RWPE2 (cell line): ENCODE measurements at regions not wholly inside any gene's neighbourhood (a gene's known extent, or its start where the extent isn't known, plus 50 kb on each side); places are given as distances from the start of the nearest gene placed in this dataset.
A peak's percentile ranks its signal among the peaks of the same experiment; 100 is the strongest.

ENCODE experiments used
- ATAC-seq: fragments of 200-7000 bp; cut with Tn5 transposase; 3 replicates; pipeline ENCODE4 v1.9.1; 2021; ENCODE audit warnings: low read depth
- DNase-seq: peaks from one replicate; pipeline ENCODE4 v3.0.0-alpha.2; 2020; ENCODE audit warnings: low spot score
- H3K27ac ChIP-seq: fragments of 450-650 bp; 2 replicates; pipeline ENCODE4 v1.5.1; 2017; ENCODE audit warnings: mild to moderate bottlenecking; ENCODE audit not compliant: poor library complexity, severe bottlenecking
- H3K27me3 ChIP-seq: fragments of 250-450 bp; sonication (Bioruptor Pico); 2 replicates; pipeline ENCODE4 v1.5.1; 2021; ENCODE audit warnings: mild to moderate bottlenecking, moderate library complexity; ENCODE audit not compliant: insufficient read depth, poor library complexity, severe bottlenecking
- H3K36me3 ChIP-seq: fragments of 250-450 bp; sonication (Bioruptor Pico); 2 replicates; pipeline ENCODE4 v1.5.1; 2020; ENCODE audit warnings: low read depth, mild to moderate bottlenecking, moderate library complexity
- H3K4me1 ChIP-seq: fragments of 250-450 bp; sonication (Bioruptor Pico); 2 replicates; pipeline ENCODE4 v1.5.1; 2021; ENCODE audit warnings: mild to moderate bottlenecking, moderate library complexity; ENCODE audit not compliant: insufficient read depth, poor library complexity, severe bottlenecking
- H3K4me3 ChIP-seq: fragments of 250-450 bp; sonication (Bioruptor Pico); 2 replicates; pipeline ENCODE4 v1.5.1; 2021; ENCODE audit warnings: mild to moderate bottlenecking, moderate library complexity; ENCODE audit not compliant: severe bottlenecking
- H3K9me3 ChIP-seq: fragments of 250-450 bp; sonication (Bioruptor Pico); 2 replicates; pipeline ENCODE4 v1.5.1; 2021; ENCODE audit warnings: mild to moderate bottlenecking, moderate library complexity; ENCODE audit not compliant: severe bottlenecking
- TF ChIP-seq, protein P1 (sequence below): fragments of 450-650 bp; IDR thresholded peaks from one replicate; pipeline ENCODE4 v1.5.1; 2017; ENCODE audit warnings: mild to moderate bottlenecking, moderate library complexity; ENCODE audit not compliant: poor library complexity, severe bottlenecking

DNA sequence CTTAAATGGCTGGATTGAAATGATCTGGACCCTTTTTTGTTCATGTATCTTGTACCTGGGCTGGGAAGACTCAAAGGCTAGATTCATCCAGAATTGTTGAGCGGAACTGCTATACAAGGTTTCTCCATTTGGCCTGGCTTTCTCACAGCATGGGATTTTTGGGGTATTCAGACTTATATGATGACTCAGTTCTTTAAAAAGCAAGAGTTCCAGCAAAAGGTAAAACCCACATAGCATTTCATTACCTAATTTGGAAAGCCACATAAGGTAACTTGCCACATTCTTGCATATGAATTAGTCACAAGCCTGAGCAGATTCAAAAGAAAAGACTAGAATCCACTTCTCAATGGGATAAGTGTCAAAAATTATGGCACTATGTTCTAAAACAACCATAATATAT lies 137.4 kb downstream of the HGF start:
- Histone ChIP-seq H3K27ac (no peak overlapping the region), H3K4me3 (no peak overlapping the region), H3K9me3 (no peaks in the 10 kb centered on the region), H3K36me3 (no peaks in the 10 kb centered on the region), H3K27me3 (no peaks in the 10 kb centered on the region), H3K4me1 (peaks cover 12% of the 10 kb centered on the region)
- TF ChIP-seq, protein P1, sequence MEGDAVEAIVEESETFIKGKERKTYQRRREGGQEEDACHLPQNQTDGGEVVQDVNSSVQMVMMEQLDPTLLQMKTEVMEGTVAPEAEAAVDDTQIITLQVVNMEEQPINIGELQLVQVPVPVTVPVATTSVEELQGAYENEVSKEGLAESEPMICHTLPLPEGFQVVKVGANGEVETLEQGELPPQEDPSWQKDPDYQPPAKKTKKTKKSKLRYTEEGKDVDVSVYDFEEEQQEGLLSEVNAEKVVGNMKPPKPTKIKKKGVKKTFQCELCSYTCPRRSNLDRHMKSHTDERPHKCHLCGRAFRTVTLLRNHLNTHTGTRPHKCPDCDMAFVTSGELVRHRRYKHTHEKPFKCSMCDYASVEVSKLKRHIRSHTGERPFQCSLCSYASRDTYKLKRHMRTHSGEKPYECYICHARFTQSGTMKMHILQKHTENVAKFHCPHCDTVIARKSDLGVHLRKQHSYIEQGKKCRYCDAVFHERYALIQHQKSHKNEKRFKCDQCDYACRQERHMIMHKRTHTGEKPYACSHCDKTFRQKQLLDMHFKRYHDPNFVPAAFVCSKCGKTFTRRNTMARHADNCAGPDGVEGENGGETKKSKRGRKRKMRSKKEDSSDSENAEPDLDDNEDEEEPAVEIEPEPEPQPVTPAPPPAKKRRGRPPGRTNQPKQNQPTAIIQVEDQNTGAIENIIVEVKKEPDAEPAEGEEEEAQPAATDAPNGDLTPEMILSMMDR, result no peak
- peak; percentile 59; the same call in 2 of the 3 replicates for ATAC-seq
- DNase-seq, result no peak

DNA sequence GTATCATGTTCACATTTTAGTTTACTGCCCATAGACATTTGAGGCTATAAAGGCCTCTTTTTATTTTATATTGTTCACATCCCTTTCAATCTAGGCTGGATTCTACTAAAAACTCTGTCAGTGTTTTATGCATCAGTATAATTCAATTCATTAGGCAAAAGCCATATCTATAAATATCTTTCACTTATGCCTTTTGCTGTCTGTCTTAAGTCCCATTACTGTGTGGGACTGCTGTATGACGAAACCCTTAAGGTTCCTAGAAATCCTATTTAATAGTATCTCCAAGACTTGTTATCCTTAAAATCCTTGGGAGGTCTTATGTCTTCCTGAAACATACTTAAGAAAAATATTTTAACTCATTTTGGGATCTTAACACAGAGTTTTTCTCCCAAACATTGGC lies 139.2 kb downstream of the HGF start:
- Histone ChIP-seq H3K4me3 (no peak overlapping the region), H3K27me3 (no peaks in the 10 kb centered on the region), H3K36me3 (no peaks in the 10 kb centered on the region), H3K9me3 (no peaks in the 10 kb centered on the region), H3K4me1 (peaks cover 18% of the 10 kb centered on the region), H3K27ac (no peak overlapping the region)
- ATAC-seq (no peak), DNase-seq (no peak)
- TF ChIP-seq, protein P1, result no peak

DNA sequence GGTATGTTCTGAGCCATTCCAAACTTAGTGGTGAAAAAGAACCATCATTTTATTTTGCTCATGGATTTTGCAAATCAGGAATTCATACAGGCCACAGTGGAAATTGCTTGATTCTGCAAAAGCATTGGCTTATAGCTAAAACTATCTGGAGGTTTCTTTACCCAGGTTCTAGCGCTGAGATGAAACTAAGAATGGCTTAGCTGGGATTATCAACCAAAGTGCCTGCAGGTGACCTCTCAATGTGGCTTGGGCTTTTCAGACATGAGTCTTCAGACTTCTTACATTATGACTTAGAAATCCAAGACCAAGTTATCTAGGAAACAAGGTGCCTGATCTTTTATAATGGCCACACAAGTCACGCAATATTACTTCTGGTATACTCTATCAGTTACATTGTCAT lies 140.1 kb downstream of the HGF start:
- TF ChIP-seq, protein P1, result no peak
- no peaks in the 10 kb centered on the region for H3K36me3 ChIP-seq
- ATAC-seq, result no peak
- no peaks in the 10 kb centered on the region for H3K27me3 ChIP-seq
- DNase-seq, result no peak
- H3K4me1 ChIP-seq, result peaks cover 15% of the 10 kb centered on the region
- no peak overlapping the region for H3K4me3 ChIP-seq
- H3K9me3 ChIP-seq, result no peaks in the 10 kb centered on the region
- no peak overlapping the region for H3K27ac ChIP-seq

DNA sequence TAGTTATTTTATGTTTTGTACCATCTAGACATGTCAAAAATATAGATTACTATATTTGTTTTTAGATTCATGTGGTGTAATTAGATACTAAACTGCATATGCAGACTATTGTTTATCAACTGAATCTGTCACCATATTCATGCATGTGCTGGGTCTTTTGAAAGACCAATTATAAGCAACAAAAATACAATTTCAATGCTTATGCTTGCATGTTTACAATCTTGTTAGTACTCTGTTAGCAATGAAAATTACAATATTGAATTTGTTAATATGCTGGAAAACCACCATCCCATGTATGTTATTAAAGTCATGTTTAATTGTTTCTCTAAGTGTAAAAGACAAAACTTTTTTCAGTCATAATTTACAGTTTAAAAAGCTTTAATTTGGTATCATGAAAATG lies 140.9 kb downstream of the HGF start:
- H3K4me3 ChIP-seq, result no peak overlapping the region
- H3K27me3 ChIP-seq, result no peaks in the 10 kb centered on the region
- ATAC-seq, result no peak
- H3K4me1 ChIP-seq, result peaks cover 15% of the 10 kb centered on the region
- DNase-seq, result no peak
- peak overlapping the region; percentile 77 for H3K27ac ChIP-seq
- H3K36me3 ChIP-seq, result no peaks in the 10 kb centered on the region
- H3K9me3 ChIP-seq, result no peaks in the 10 kb centered on the region
- TF ChIP-seq, protein P1, result no peak

DNA sequence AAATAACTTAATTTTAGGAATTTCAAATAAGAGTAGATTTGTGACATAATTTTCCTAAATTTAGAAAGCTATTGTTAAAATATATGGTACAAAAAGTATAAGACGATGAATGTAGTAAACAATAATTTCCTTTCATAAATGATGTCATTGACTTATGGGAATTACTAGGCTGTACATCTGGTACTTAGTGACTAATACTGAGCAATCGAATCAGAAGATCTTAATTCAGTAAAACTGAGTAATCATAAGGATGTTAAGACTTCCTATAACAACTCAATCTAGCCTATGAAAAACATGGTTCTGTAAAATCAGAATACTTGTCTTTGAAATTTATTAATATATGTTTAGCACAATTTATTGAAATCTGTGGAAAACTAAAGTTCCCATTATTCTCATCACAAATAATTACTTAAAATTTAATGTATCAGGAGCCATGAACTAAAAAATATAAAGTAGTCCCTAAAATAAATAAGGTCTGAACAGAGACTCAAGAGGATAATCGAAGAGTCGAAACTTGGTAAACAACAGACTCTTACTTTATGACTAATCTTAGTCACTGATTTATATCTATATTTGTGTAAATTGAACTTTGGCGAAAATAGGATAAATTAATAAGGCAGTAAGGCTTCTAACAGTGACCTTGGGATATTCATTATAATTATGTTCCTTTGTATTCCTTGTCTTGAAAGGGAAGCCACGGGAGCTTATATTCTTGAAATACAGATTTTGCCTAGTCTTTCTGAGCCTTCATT lies 142.1 kb downstream of the HGF start:
- no peak for DNase-seq
- peak; percentile 95 for ATAC-seq
- Histone ChIP-seq H3K27ac (peak overlapping the region; percentile 77), H3K9me3 (no peaks in the 10 kb centered on the region), H3K27me3 (no peaks in the 10 kb centered on the region), H3K36me3 (no peaks in the 10 kb centered on the region), H3K4me1 (peaks cover 24% of the 10 kb centered on the region), H3K4me3 (no peak overlapping the region)
- TF ChIP-seq, protein P1, result no peak
